Keratinocyte (primary cell): ENCODE measurements at regions not wholly inside any gene's neighbourhood (a gene's known extent, or its start where the extent isn't known, plus 50 kb on each side); places are given as distances from the start of the nearest gene placed in this dataset.

ENCODE experiments used
- DNase-seq: peaks from one replicate; pipeline ENCODE4 v3.0.0-alpha.2; 2011; ENCODE audit warnings: low read depth, missing footprints, low spot score
- FAIRE-seq: peaks from 2 replicates; lab custom pipeline; 2011; peaks lifted over from hg19 to GRCh38; lab: Jason Lieb, UNC
- H2AFZ ChIP-seq: 2 replicates; pipeline ENCODE4 v1.6.0; 2012; ENCODE audit warnings: low read length, control low read depth, inconsistent platforms; ENCODE audit not compliant: control insufficient read depth
- H3K27ac ChIP-seq: 2 replicates; pipeline ENCODE4 v1.5.1; 2011; ENCODE audit warnings: low read length; ENCODE audit not compliant: control insufficient read depth, insufficient read depth
- H3K27me3 ChIP-seq: 3 replicates; pipeline ENCODE4 v1.6.0; 2011; ENCODE audit warnings: low read length; ENCODE audit not compliant: control insufficient read depth, insufficient read depth; ENCODE audit errors: extremely low read depth
- H3K36me3 ChIP-seq, 2 experiments: 2 replicates in 1 of 2; 3 replicates in 1 of 2; pipeline ENCODE4 v1.5.1; 2011; ENCODE audit warnings: low read length in 2 of 2, mild to moderate bottlenecking in 1 of 2; ENCODE audit not compliant: control insufficient read depth in 2 of 2, insufficient read depth in 2 of 2; ENCODE audit errors: extremely low read depth in 1 of 2
- H3K4me1 ChIP-seq: 3 replicates; pipeline ENCODE4 v1.5.1; 2011; ENCODE audit warnings: low read length; ENCODE audit not compliant: control insufficient read depth, insufficient read depth; ENCODE audit errors: extremely low read depth
- H3K4me2 ChIP-seq: 3 replicates; pipeline ENCODE4 v1.6.0; 2011; ENCODE audit warnings: low read depth, low read length; ENCODE audit not compliant: control insufficient read depth, insufficient read depth; ENCODE audit errors: extremely low read depth
- H3K4me3 ChIP-seq, 3 experiments: fragments of 200-600 bp in 1 of 3; sonication (generic) in 1 of 3; 2 replicates in 2 of 3; 3 replicates in 1 of 3; pipeline ENCODE4 v1.5.1; 2011 to 2016; ENCODE audit warnings: low read length in 3 of 3, mild to moderate bottlenecking in 3 of 3, control low read depth in 2 of 3, inconsistent platforms in 1 of 3, low read depth in 1 of 3, mixed read lengths in 1 of 3, mixed run types in 1 of 3, moderate library complexity in 1 of 3; ENCODE audit not compliant: control insufficient read depth in 2 of 3, insufficient read depth in 2 of 3; ENCODE audit errors: extremely low read depth in 1 of 3
- H3K79me2 ChIP-seq: 2 replicates; pipeline ENCODE4 v1.6.0; 2012; ENCODE audit warnings: low read length; ENCODE audit not compliant: control insufficient read depth, insufficient read depth
- H3K9ac ChIP-seq: 3 replicates; pipeline ENCODE4 v1.6.0; 2011; ENCODE audit warnings: low read length; ENCODE audit not compliant: control insufficient read depth, insufficient read depth; ENCODE audit errors: extremely low read depth
- H3K9me1 ChIP-seq: 3 replicates; pipeline ENCODE4 v1.6.0; 2011; ENCODE audit warnings: low read length; ENCODE audit not compliant: control insufficient read depth, insufficient read depth; ENCODE audit errors: extremely low read depth
- H3K9me3 ChIP-seq: 2 replicates; pipeline ENCODE4 v1.5.1; 2012; ENCODE audit warnings: low read depth, low read length; ENCODE audit not compliant: control insufficient read depth
- H4K20me1 ChIP-seq: 3 replicates; pipeline ENCODE4 v1.6.0; 2011; ENCODE audit warnings: low read length; ENCODE audit not compliant: control insufficient read depth, insufficient read depth; ENCODE audit errors: extremely low read depth
- CTCF ChIP-seq, 3 experiments: IDR thresholded peaks in 1 of 3; conservative IDR thresholded peaks in 1 of 3; optimal IDR thresholded peaks in 1 of 3; 2 replicates in 2 of 3; 3 replicates in 1 of 3; pipeline versions ENCODE3 to v1.5.1; 2011; ENCODE audit warnings: low read length in 3 of 3, mild to moderate bottlenecking in 3 of 3, moderate library complexity in 2 of 3, control low read depth in 1 of 3, inconsistent platforms in 1 of 3; ENCODE audit not compliant: insufficient read depth in 2 of 3; ENCODE audit errors: extremely low read depth in 1 of 3
- EZH2 ChIP-seq: IDR thresholded peaks from one replicate; pipeline ENCODE4 v1.6.1; 2012; ENCODE audit warnings: inconsistent platforms, mild to moderate bottlenecking, low read length, moderate library complexity
- dilution Hi-C: fragments of 300-500 bp; cut with MboI; formaldehyde crosslinking; loops from one replicate; pipeline ENCODE4 v1.7.0; 2020; ENCODE audit warnings: low sequenced_read_pairs; ENCODE audit not compliant: extremely low pct_ligation_motif_present

DNA sequence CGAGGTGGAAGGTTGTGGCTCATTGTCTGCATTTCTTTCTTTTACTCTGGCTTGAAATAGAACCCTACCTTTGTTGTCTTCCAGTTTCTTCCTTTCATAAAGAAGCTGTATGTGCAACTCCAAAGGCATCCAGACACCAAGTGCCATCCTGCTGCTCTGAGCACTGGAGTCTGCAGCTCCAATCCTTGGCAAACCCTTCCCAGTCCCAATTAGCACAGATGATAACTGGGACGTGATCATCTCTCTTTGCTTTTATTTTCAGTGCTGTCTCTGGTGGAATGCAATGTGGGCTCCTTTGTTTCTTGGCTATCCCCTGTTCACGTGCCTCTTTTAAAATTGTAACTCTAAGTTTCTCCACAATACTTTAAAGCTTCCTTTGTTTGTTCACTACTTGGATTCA lies 140.9 kb downstream of the AQP9 start:
- DNase-seq, result no peak
- H2AFZ ChIP-seq, result no peak overlapping the region
- no peaks in the 10 kb centered on the region for H3K9me3 ChIP-seq
- no peak overlapping the region for H3K27ac ChIP-seq
- H3K79me2 ChIP-seq, result no peaks in the 10 kb centered on the region
- H3K4me3 ChIP-seq, result no peak overlapping the region
- dilution Hi-C loops, result no loop called here
- peak; percentile 34 for FAIRE-seq
- H3K9ac ChIP-seq, result no peak overlapping the region
- no peaks in the 10 kb centered on the region for H3K4me1 ChIP-seq
- H4K20me1 ChIP-seq, result no peaks in the 10 kb centered on the region
- H3K9me1 ChIP-seq, result no peaks in the 10 kb centered on the region
- H3K4me2 ChIP-seq, result no peak overlapping the region
- no peak for TF ChIP-seq CTCF (optimal IDR thresholded peaks at IDR 0.05 in 1 of 3, IDR thresholded peaks at IDR 0.05 in 1 of 3, conservative IDR thresholded peaks at IDR 0.05 in 1 of 3; ENCODE audit: extremely low read depth in 1 of 3, insufficient read depth in 2 of 3, low read length in 3 of 3)
- no peak for TF ChIP-seq EZH2
- H3K36me3 ChIP-seq, result no peaks in the 10 kb centered on the region
- no peaks in the 10 kb centered on the region for H3K27me3 ChIP-seq

DNA sequence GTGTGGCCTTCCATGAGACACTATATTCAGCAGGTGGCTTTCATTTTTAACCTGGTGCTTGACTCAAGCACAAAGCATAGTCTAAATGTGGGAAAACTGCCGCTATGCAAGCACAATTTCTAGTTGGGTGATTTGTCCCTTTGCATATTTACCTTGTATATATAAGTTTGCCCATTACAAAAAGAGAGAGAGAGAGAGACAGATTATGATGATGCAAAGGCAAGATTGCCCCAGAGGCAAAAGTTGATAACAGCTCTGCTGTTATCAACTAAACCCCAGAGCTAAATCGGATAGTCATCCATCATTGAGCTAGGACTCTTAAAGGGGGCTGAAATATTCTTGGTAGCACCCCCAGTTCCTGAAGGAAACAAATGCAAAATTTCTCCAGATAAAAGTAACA lies 141.5 kb downstream of the AQP9 start:
- H3K9me3 ChIP-seq, result no peaks in the 10 kb centered on the region
- no peaks in the 10 kb centered on the region for H4K20me1 ChIP-seq
- no peak overlapping the region for H3K9ac ChIP-seq
- H3K36me3 ChIP-seq, result no peaks in the 10 kb centered on the region
- H3K27me3 ChIP-seq, result no peaks in the 10 kb centered on the region
- no peak overlapping the region for H3K27ac ChIP-seq
- H3K4me1 ChIP-seq, result peaks cover 3% of the 10 kb centered on the region
- H3K79me2 ChIP-seq, result no peaks in the 10 kb centered on the region
- FAIRE-seq, result no peak
- no peak overlapping the region for H3K4me2 ChIP-seq
- no peak overlapping the region for H3K4me3 ChIP-seq
- H2AFZ ChIP-seq, result no peak overlapping the region
- TF ChIP-seq EZH2, result no peak
- no peak for TF ChIP-seq CTCF (optimal IDR thresholded peaks at IDR 0.05 in 1 of 3, IDR thresholded peaks at IDR 0.05 in 1 of 3, conservative IDR thresholded peaks at IDR 0.05 in 1 of 3; ENCODE audit: extremely low read depth in 1 of 3, insufficient read depth in 2 of 3, low read length in 3 of 3)
- dilution Hi-C loops, result no loop called here
- DNase-seq, result no peak
- H3K9me1 ChIP-seq, result no peaks in the 10 kb centered on the region
